Bronchial epithelial cell (primary cell): ENCODE measurements at regions not wholly inside any gene's neighbourhood (a gene's known extent, or its start where the extent isn't known, plus 50 kb on each side); places are given as distances from the start of the nearest gene placed in this dataset.

Experiments
- DNase-seq: peaks from one replicate; pipeline ENCODE4 v3.0.0-alpha.2; 2010; ENCODE audit warnings: low read depth
- FAIRE-seq: peaks from 2 replicates; lab custom pipeline; 2011; peaks lifted over from hg19 to GRCh38; lab: Jason Lieb, UNC
- H3K27me3 ChIP-seq: 2 replicates; pipeline ENCODE4 v1.5.1; 2011; ENCODE audit warnings: low read length; ENCODE audit not compliant: control insufficient read depth, insufficient read depth
- H3K36me3 ChIP-seq: 2 replicates; pipeline ENCODE4 v1.5.1; 2011; ENCODE audit warnings: low read length; ENCODE audit not compliant: control insufficient read depth, insufficient read depth
- H3K4me3 ChIP-seq: 2 replicates; pipeline ENCODE4 v1.5.1; 2011; ENCODE audit warnings: mild to moderate bottlenecking, low read depth, low read length, control low read depth
- CTCF ChIP-seq: IDR thresholded peaks from 2 replicates; pipeline ENCODE4 v1.5.1; 2011; ENCODE audit warnings: mild to moderate bottlenecking, moderate library complexity, low read length, control low read depth, inconsistent platforms; ENCODE audit not compliant: insufficient read depth, severe bottlenecking

DNA sequence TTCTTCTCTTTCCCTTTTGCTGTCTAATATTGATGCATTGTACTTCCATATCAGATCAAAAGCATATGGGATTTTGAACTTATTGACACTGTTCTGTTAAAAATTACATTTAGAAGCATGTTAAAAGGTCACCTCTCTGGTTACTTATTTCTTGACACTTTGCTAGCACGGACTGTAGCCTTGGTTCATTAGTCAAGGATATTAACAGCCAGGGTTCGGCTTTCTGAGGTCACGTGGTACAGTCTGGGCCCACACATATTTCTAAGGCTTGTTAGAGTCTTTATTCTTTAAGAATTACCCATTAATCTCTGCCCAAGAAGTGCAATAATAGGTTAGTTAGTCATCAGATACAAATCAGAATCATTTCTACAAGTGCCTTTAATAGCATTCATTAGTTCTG lies 1035.8 kb upstream of the FANCL start:
- Histone ChIP-seq H3K27me3 (no peaks in the 10 kb centered on the region), H3K36me3 (no peaks in the 10 kb centered on the region), H3K4me3 (no peak overlapping the region)
- TF ChIP-seq CTCF, result no peak
- no peak for FAIRE-seq
- no peak for DNase-seq

DNA sequence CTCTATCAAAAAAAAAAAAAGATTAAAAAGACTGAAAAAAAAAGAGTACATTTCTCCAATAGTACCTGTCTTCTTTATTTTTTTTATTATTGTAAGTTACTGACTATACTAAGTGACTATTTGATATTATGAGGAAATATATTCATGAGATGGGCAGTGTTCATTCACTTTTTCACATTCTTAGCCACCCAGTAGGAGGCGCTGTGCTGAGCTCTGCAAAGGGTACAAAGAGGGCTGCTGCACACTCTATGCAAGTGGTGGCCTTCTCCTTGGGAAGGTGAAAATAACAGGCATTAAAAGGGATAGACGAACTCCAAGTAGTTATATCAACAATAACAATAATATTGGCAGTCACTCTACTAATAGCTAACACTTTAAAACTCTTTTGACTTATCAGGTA lies 1034.9 kb upstream of the FANCL start:
- DNase-seq, result no peak

DNA sequence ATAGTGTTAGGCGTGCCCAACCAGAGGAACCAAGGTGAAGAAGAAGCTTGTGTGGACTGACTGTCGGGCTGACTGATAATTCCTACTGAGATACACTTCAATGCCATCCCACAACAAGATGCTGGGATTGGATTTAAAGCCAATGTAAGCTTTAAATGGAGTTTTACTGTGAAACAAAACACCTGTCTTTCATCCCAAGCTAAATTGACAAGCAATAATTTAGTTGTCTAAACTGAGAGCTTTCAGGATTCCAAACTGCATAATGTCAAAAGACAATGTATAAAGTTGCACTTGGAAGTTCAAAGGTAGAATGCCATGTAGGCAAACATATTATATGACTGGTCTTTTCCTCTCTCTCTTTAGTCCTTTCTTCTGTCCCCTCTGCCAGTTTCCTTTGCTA lies 1025.3 kb upstream of the FANCL start:
- FAIRE-seq, result no peak
- no peaks in the 10 kb centered on the region for H3K27me3 ChIP-seq
- TF ChIP-seq CTCF, result no peak

More for the DNA sequence above, 1034.9 kb upstream of the FANCL start:
- peak; percentile 12 for TF ChIP-seq CTCF
- no peak overlapping the region for H3K4me3 ChIP-seq
- FAIRE-seq, result no peak
- no peaks in the 10 kb centered on the region for H3K36me3 ChIP-seq
- no peaks in the 10 kb centered on the region for H3K27me3 ChIP-seq

GRCh38 chr2:59259913-59260312 lies 1018.8 kb upstream of the FANCL start:
- no peaks in the 10 kb centered on the region for H3K36me3 ChIP-seq
- H3K27me3 ChIP-seq, result no peaks in the 10 kb centered on the region
- FAIRE-seq, result no peak
- H3K4me3 ChIP-seq, result no peak overlapping the region
- TF ChIP-seq CTCF, result no peak
- DNase-seq, result no peak

More for the DNA sequence above, 1025.3 kb upstream of the FANCL start:
- no peaks in the 10 kb centered on the region for H3K36me3 ChIP-seq
- DNase-seq, result no peak
- no peak overlapping the region for H3K4me3 ChIP-seq

DNA sequence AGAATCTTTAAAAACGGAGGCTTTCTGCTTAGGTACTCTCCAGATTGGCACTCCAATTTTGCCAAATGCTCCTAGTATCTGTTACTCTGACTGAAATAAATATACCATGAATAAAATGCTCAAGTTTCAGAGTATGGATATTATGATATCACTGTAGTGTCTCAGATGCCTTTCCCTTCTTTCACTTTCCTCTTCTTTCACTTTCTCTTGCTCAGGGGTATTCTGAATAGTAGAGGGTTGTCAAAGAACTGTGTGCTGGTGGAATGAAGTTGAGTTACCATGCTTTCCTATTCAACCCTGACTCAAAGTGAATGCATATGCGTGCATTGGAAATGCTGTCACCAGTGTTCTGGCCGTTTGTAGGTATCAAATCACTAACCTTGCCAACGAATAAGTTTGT lies 1015.2 kb upstream of the FANCL start:
- DNase-seq, result no peak
- Histone ChIP-seq H3K27me3 (no peaks in the 10 kb centered on the region), H3K36me3 (no peaks in the 10 kb centered on the region), H3K4me3 (no peak overlapping the region)
- no peak for TF ChIP-seq CTCF
- no peak for FAIRE-seq

GRCh38 chr2:59254279-59254678 lies 1013.2 kb upstream of the FANCL start:
- Histone ChIP-seq H3K36me3 (no peaks in the 10 kb centered on the region), H3K4me3 (no peak overlapping the region), H3K27me3 (no peaks in the 10 kb centered on the region)
- no peak for FAIRE-seq
- TF ChIP-seq CTCF, result no peak
- DNase-seq, result no peak
